DOHH2 (cell line): ENCODE measurements at regions not wholly inside any gene's neighbourhood (a gene's known extent, or its start where the extent isn't known, plus 50 kb on each side); places are given as distances from the start of the nearest gene placed in this dataset.

ENCODE experiments used
- EZH2phosphoT487 ChIP-seq: fragments of 200-600 bp; sonication (generic); IDR thresholded peaks from 2 replicates; pipeline ENCODE4 v1.6.1; 2017; ENCODE audit warnings: borderline replicate concordance, mild to moderate bottlenecking, antibody characterized with exemption, low read length, moderate library complexity, mixed read lengths
- TF ChIP-seq, protein P1 (sequence below): fragments of 200-600 bp; sonication (generic); IDR thresholded peaks from one replicate; pipeline ENCODE4 v1.5.1; 2014; ENCODE audit warnings: antibody characterized with exemption, mild to moderate bottlenecking, low read depth, low read length; ENCODE audit not compliant: poor library complexity, severe bottlenecking

DNA sequence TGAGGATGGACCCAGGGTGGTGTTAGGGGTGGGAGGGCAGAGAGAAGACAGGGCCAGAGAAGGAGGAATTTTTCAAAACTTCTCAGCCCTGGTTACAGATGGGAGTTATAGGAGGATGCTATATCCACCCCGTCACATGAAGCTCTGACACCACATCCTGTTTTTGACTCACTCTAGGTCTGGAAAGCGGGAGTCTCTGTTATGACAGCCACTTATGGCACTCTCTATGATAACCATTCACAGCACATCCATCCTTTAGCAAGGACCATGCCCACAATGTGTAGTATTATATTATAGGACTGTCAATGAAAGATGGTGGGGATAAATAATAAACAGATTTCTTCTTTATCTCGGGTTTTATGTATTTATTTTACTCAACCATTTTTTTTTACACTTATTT lies 461.2 kb downstream of the CDH2 start:
- TF ChIP-seq, protein P1, sequence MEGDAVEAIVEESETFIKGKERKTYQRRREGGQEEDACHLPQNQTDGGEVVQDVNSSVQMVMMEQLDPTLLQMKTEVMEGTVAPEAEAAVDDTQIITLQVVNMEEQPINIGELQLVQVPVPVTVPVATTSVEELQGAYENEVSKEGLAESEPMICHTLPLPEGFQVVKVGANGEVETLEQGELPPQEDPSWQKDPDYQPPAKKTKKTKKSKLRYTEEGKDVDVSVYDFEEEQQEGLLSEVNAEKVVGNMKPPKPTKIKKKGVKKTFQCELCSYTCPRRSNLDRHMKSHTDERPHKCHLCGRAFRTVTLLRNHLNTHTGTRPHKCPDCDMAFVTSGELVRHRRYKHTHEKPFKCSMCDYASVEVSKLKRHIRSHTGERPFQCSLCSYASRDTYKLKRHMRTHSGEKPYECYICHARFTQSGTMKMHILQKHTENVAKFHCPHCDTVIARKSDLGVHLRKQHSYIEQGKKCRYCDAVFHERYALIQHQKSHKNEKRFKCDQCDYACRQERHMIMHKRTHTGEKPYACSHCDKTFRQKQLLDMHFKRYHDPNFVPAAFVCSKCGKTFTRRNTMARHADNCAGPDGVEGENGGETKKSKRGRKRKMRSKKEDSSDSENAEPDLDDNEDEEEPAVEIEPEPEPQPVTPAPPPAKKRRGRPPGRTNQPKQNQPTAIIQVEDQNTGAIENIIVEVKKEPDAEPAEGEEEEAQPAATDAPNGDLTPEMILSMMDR: no peak
- TF ChIP-seq EZH2phosphoT487: no peak
